ENCODE measurements at regions not wholly inside any gene's neighbourhood (a gene's known extent, or its start where the extent isn't known, plus 50 kb on each side); places are given as distances from the start of the nearest gene placed in this dataset.
A peak's percentile ranks its signal among the peaks of the same experiment; 100 is the strongest.

DNA sequence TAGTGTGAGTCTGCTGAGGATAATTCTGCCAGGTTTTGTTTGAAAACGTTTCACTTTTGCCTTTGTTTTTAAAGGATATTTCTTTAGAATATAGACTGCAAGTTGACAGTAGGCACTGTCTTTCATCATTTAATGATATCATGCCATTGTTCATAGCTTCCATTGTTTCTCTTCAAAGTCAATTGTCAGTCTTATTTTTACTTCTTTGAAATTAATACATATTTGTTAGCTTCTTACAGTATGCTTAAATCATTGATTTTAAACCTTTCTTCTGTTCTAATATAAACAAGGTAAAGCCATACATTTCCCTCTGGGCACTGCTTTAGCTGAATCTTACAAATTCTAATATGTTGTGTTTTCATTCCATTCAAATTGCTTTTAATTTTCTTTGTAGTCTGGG is 62.3 kb upstream of the PARVA start:
- no peak for DNase-seq

DNA sequence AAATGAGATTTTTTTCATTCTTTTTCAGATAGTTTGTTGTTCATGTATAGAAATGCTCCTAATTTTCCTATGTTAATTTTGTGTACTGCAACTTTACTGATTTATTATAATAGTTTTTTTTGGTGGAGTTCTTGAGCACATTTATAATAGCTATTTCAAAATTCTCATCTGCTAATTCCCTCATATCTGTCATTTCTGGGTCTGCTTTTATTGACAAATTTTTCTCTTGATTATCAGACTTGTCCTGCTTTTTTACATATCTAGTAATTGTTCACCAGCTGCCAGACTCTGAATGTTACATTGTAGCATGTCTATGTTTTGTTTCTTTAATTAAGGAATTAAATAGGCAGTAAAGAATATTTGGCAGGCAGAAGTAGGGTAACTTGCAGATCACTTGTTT is 60.9 kb upstream of the PARVA start:
- DNase-seq: no peak

DNA sequence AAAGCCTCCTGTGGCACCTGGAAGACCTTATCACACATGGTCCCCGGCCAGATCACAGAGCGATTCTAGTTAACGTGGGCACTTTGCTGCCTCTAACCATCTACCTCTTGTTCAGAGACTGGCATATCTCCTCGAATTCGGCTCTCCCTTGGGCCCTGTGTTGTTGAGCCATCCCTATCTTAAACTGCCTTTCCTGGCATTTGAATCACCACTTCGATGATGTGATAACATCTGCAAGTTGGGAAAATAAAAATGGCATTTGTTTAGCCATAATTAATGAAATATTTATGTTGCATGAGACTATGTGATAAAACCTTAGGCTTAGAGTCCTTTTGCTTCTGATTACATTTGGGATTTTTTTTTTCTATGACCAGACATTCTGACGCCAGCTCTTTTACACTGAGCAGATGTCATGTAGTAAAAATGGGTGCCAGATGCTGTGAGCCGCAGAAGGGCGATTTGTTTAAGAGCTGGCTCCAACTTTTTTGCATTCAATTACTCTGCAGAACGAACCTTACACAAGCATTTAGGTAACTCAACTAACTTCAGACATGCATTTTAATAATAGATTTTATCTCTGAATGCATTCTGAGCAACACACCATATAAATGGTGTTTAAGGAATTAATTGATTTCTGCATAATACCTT is 58.5 kb upstream of the PARVA start:
- peak; percentile 97 for DNase-seq

DNA sequence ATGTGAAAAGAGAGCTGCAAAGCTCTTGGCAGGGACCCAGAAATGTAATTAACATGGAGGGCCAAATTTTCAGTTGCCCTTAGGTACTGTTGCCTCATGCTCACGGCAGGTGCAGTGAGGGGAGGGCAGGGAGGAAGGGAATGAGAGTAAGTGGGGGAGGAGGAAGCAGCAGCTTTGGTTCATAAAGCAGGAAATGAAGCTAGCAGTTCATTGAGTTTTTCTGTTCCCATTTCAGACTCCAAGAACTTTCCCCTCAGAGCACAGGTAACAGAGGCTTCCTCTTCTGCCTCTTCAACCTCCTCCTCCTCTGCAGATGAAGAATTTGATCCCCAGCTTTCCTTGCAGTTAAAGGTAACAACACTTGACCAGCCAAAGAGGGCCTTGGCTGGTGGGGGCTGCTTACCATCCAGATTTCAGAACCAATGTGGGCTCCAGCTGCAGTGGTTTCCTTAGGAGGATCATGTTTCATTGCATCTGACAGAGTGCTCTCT is 57.9 kb upstream of the PARVA start:
- peak; percentile 93 for DNase-seq

DNA sequence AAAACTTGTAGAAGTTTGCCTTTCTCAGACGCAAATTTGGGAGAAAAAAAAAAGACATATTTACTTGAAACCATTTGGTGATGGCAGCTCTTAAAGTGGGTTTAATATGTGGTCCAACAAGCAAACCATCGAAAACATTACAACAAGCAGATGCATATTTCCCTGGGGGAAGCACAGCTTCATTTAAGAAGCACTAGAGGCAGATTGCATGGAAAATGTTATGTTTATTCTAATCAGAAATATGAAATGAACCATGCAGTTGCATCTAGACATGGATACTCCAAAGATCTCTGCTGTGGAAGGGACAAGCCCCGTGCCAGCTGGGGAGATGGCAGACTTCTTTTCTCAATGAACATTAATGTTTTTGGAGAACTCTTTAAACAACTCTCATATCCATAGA is 57.4 kb upstream of the PARVA start:
- peak; percentile 52 for DNase-seq

DNA sequence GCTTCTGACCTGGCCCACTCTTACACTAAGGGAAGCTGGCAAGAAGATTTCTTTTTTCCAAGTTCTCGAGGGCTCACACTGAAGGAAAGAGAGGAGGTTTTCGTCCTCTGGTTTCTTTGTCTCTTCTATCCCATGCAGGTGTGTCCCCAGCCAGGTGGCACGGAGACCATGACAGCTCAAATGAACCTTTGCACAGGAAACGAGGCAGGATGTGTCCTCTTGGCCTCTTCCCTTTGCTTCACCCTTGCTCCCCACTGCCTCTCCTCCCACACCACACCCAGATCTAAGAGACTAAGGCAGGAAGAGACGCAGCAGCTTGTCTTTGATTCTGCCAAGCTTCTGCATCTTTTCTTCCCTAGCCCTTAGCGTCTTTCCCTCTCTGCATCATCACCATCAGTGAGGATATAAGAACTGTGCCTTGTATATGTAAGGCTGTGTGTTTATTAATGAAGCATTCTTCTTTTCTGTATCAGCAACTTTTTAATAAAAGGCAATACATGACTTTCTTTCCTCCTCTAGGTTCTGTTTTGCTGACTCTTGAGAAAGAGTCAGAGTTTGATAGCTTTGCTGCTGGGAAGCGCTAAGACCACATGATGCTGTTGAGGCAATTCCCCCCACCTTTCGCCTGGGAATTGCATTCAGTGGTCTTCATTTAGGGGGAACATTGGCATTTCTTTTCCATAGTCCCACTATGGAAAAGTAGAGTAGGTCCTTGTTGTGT is 56.0 kb upstream of the PARVA start:
- no peak for DNase-seq

DNA sequence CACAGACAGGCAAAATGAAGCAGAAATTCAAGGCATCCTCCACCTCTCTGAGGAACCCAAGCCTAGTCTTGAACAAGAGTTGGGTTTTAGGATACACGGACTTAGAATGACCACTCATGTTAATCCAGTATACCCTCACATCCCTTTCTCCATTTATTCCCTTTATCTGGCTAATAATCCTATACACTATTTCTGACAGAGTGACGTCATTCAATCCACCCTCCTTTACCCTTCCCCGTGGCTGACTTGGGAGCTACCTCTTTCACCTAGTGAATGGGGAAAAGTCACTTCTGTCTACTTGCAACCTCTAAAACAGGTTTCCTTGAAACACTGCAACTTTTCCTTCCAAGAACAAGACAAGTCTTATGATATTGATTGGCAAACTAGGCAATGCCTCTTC is 52.8 kb upstream of the PARVA start:
- no peak for DNase-seq

Data from NCI-H446 treated with DMSO at 0.1 percent for 48 hours (cell line).